A549 (cell line): ENCODE measurements at regions not wholly inside any gene's neighbourhood (a gene's known extent, or its start where the extent isn't known, plus 50 kb on each side); places are given as distances from the start of the nearest gene placed in this dataset.

Experiments used
- ATAC-seq, 2 experiments: fragments of 200-7000 bp in 1 of 2; fragments of >200 bp in 1 of 2; cut with Nextera tagmentation in 1 of 2; cut with Tn5 transposase in 1 of 2; 3 replicates each; pipeline versions ENCODE4 v1.8.0 to v1.9.1; 2018 to 2020; ENCODE audit warnings: mild to moderate bottlenecking in 1 of 2, moderate library complexity in 1 of 2
- CTCF ChIA-PET: fragments of 300-600 bp; sonication (Branson Sonifier 250); formaldehyde crosslinking; extraction: SDS; loops from one replicate; lab custom pipeline; 2021; ENCODE audit warnings: antibody characterized with exemption, inconsistent platforms; lab: Yijun Ruan, JAX
- POLR2A ChIA-PET: fragments of 350-600 bp; formaldehyde crosslinking; extraction: SDS; loops from one replicate; lab custom pipeline; 2021; ENCODE audit warnings: antibody characterized with exemption, inconsistent platforms; lab: Yijun Ruan, JAX
- DNase-seq, 2 experiments: peaks; one replicate each; pipeline versions ENCODE4 v3.0.0 to v3.0.0-alpha.2; 2011 to 2016; ENCODE audit warnings: low read depth in 1 of 2, low spot score in 1 of 2
- FAIRE-seq: peaks from 2 replicates; lab custom pipeline; 2011; peaks lifted over from hg19 to GRCh38; lab: Jason Lieb, UNC
- H3K27ac ChIP-seq, 2 experiments: fragments of >200 bp; sonication (Bioruptor Twin); formaldehyde crosslinking; 3 replicates each; pipeline ENCODE4 v1.5.1; 2016 to 2017
- H3K4me1 ChIP-seq: fragments of >200 bp; sonication (Bioruptor Twin); formaldehyde crosslinking; 3 replicates; pipeline ENCODE4 v1.6.1; 2016
- H3K4me2 ChIP-seq: fragments of >200 bp; sonication (Bioruptor Twin); formaldehyde crosslinking; 3 replicates; pipeline ENCODE4 v1.6.1; 2016
- H3K4me3 ChIP-seq: fragments of >200 bp; sonication (Bioruptor Twin); formaldehyde crosslinking; 3 replicates; pipeline ENCODE4 v1.5.1; 2016
- H3K9me3 ChIP-seq: fragments of >200 bp; sonication (Bioruptor Twin); formaldehyde crosslinking; 3 replicates; pipeline ENCODE4 v1.6.1; 2016
- BHLHE40 ChIP-seq: IDR thresholded peaks from 2 replicates; pipeline ENCODE4 v1.6.1; 2012; ENCODE audit warnings: low read depth, low read length, inconsistent platforms
- CHD4 ChIP-seq: fragments of 200-600 bp; sonication (generic); IDR thresholded peaks from 2 replicates; pipeline ENCODE4 v1.6.1; 2016; ENCODE audit warnings: antibody characterized with exemption, mild to moderate bottlenecking, borderline replicate concordance
- EHF ChIP-seq: fragments of 250-450 bp; sonication (Bioruptor Pico); IDR thresholded peaks from 2 replicates; pipeline ENCODE4 v1.5.0; 2020; ENCODE audit warnings: mild to moderate bottlenecking
- FOSB ChIP-seq: fragments of 250-450 bp; sonication (Bioruptor Pico); IDR thresholded peaks from 2 replicates; pipeline ENCODE4 v1.5.0; 2020; ENCODE audit warnings: mild to moderate bottlenecking, moderate library complexity
- HES2 ChIP-seq: fragments of >200 bp; sonication (Bioruptor Twin); formaldehyde crosslinking; IDR thresholded peaks from 2 replicates; pipeline ENCODE4 v1.6.1; 2016
- HEYL ChIP-seq: fragments of 250-450 bp; sonication (Bioruptor Pico); IDR thresholded peaks from 2 replicates; pipeline ENCODE4 v1.8.0; 2021; ENCODE audit warnings: mild to moderate bottlenecking, moderate library complexity
- HOXB13 ChIP-seq: fragments of 250-450 bp; sonication (Bioruptor Pico); IDR thresholded peaks from 2 replicates; pipeline ENCODE4 v1.5.0; 2020; ENCODE audit warnings: low read depth, mild to moderate bottlenecking, moderate library complexity
- HOXB5 ChIP-seq: fragments of 250-450 bp; sonication (Bioruptor Pico); IDR thresholded peaks from 2 replicates; pipeline ENCODE4 v1.5.0; 2020; ENCODE audit warnings: mild to moderate bottlenecking, moderate library complexity
- JUN ChIP-seq, 2 experiments: fragments of >200 bp; sonication (Bioruptor Twin); formaldehyde crosslinking; IDR thresholded peaks; 2 replicates in 1 of 2; 3 replicates in 1 of 2; pipeline ENCODE4 v1.6.1; 2016 to 2017
- MAFK ChIP-seq: fragments of 450-650 bp; IDR thresholded peaks from 2 replicates; pipeline ENCODE4 v1.6.1; 2014; ENCODE audit not compliant: partially characterized antibody
- NPAS2 ChIP-seq: fragments of 250-450 bp; sonication (Bioruptor Pico); IDR thresholded peaks from 2 replicates; pipeline ENCODE4 v1.8.0; 2022; ENCODE audit warnings: mild to moderate bottlenecking, moderate library complexity, borderline replicate concordance
- NR3C1 ChIP-seq: fragments of >200 bp; sonication (Bioruptor Twin); formaldehyde crosslinking; IDR thresholded peaks from 3 replicates; pipeline ENCODE4 v1.6.1; 2017
- POLR2AphosphoS2 ChIP-seq: conservative IDR thresholded peaks from 2 replicates; pipeline ENCODE4 v1.6.1; 2012; ENCODE audit warnings: low read length, improper control_type of control experiment, inconsistent platforms
- RAD21 ChIP-seq, 2 experiments: fragments of >200 bp in 1 of 2; sonication (Bioruptor Twin) in 1 of 2; formaldehyde crosslinking in 1 of 2; IDR thresholded peaks in 1 of 2; conservative IDR thresholded peaks in 1 of 2; 2 replicates in 1 of 2; 3 replicates in 1 of 2; pipeline ENCODE4 v1.6.1; 2012 to 2018; ENCODE audit warnings: inconsistent platforms in 1 of 2
- RARB ChIP-seq: fragments of 250-450 bp; sonication (Bioruptor Pico); IDR thresholded peaks from 2 replicates; pipeline ENCODE4 v1.8.0; 2021; ENCODE audit warnings: mild to moderate bottlenecking, moderate library complexity
- RCOR1 ChIP-seq: fragments of 150-350 bp; IDR thresholded peaks from 2 replicates; pipeline ENCODE4 v1.6.1; 2014; ENCODE audit warnings: antibody characterized with exemption, low read length, low read depth
- SMC3 ChIP-seq: fragments of >200 bp; sonication (Bioruptor Twin); formaldehyde crosslinking; IDR thresholded peaks from 3 replicates; pipeline ENCODE4 v1.6.1; 2018; ENCODE audit warnings: inconsistent platforms
- TP53 ChIP-seq: fragments of 250-450 bp; sonication (Bioruptor Pico); IDR thresholded peaks from 2 replicates; pipeline ENCODE4 v1.5.0; 2021; ENCODE audit warnings: mild to moderate bottlenecking, moderate library complexity
- USF2 ChIP-seq: fragments of 450-650 bp; IDR thresholded peaks from 2 replicates; pipeline ENCODE4 v1.6.1; 2014; ENCODE audit warnings: antibody characterized with exemption
- ZC3H11A ChIP-seq: fragments of 450-650 bp; IDR thresholded peaks from 2 replicates; pipeline ENCODE4 v1.6.1; 2014; ENCODE audit warnings: antibody characterized with exemption, mild to moderate bottlenecking
- ZNF302 ChIP-seq: fragments of 250-450 bp; sonication (Bioruptor Pico); IDR thresholded peaks from 2 replicates; pipeline ENCODE4 v1.9.0; 2021; ENCODE audit warnings: inconsistent platforms, mild to moderate bottlenecking, moderate library complexity
- WGBS: methylation state at CpG from one replicate; pipeline ENCODE4 v1.1.6; 2017; ENCODE audit errors: missing lambda C conversion rate; 5-methylcytosine and 5-hydroxymethylcytosine counted together
- TF ChIP-seq, protein P1 (sequence below): fragments of 250-450 bp; sonication (Bioruptor Pico); IDR thresholded peaks from 2 replicates; pipeline ENCODE4 v1.5.0; 2020; ENCODE audit warnings: low read depth, mild to moderate bottlenecking, moderate library complexity
- TF ChIP-seq, protein P2 (sequence below): fragments of >200 bp; sonication (Bioruptor Twin); formaldehyde crosslinking; IDR thresholded peaks from 3 replicates; pipeline ENCODE4 v1.6.1; 2016
- TF ChIP-seq, protein P3 (sequence below): fragments of 200-600 bp; sonication (generic); IDR thresholded peaks from 2 replicates; pipeline ENCODE4 v1.6.1; 2016; ENCODE audit warnings: antibody characterized with exemption, mild to moderate bottlenecking, moderate library complexity

DNA sequence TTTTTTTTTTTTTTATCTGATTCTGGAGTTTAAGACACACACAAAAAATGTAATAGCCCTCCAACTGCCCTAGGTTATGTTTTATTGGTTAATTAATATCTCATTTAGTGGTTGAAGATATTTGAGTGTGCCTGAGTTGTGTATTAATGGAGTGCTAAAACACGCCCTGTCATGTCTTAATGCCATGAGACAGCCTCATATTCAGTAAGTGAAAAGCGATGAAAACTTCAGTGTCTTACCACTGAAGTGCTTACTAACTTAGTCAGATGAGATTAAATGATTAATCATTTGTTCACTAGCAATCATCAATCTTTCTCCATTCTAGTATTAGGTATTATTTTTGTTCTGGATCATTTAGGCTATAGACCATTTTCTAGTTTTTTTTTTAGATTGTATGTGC is 544.7 kb upstream of the ROBO2 start:
- Histone ChIP-seq H3K4me1 (no peaks in the 10 kb centered on the region), H3K4me2 (no peak overlapping the region)

GRCh38 chr3:76497636-76498035 is 542.3 kb upstream of the ROBO2 start:
- DNase-seq (no peak), ATAC-seq (no peak)
- POLR2A ChIA-PET: no interaction called here

More for the DNA sequence above, 544.7 kb upstream of the ROBO2 start:
- POLR2A ChIA-PET: no interaction called here
- DNase-seq: no peak
- H3K27ac ChIP-seq: no peak overlapping the region
- H3K9me3 ChIP-seq: no peaks in the 10 kb centered on the region
- CTCF ChIA-PET: no interaction called here
- no peak for FAIRE-seq
- H3K4me3 ChIP-seq: no peak overlapping the region
- no peak for TF ChIP-seq BHLHE40
- TF ChIP-seq EHF (CRISPR knock-in tag): no peak
- no peak for TF ChIP-seq RARB (CRISPR knock-in tag)
- TF ChIP-seq SMC3: no peak
- no peak for TF ChIP-seq USF2
- no peak for TF ChIP-seq POLR2AphosphoS2
- TF ChIP-seq HOXB5: no peak
- no peak for TF ChIP-seq HOXB13 (CRISPR knock-in tag)
- no peak for TF ChIP-seq JUN (IDR thresholded peaks at IDR 0.05)
- no peak for TF ChIP-seq NPAS2
- TF ChIP-seq CHD4: no peak
- TF ChIP-seq HEYL (CRISPR knock-in tag): no peak
- TF ChIP-seq, protein P1, sequence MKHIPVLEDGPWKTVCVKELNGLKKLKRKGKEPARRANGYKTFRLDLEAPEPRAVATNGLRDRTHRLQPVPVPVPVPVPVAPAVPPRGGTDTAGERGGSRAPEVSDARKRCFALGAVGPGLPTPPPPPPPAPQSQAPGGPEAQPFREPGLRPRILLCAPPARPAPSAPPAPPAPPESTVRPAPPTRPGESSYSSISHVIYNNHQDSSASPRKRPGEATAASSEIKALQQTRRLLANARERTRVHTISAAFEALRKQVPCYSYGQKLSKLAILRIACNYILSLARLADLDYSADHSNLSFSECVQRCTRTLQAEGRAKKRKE (CRISPR knock-in tag): no peak
- no peak for TF ChIP-seq ZNF302 (CRISPR knock-in tag)
- no peak for TF ChIP-seq RCOR1
- TF ChIP-seq, all 56 proteins: peak for 0
- no peak for ATAC-seq
- 11% methylated on average over 2 of the region's 2 CpGs for WGBS

More at GRCh38 chr3:76497636-76498035, 542.3 kb upstream of the ROBO2 start:
- Histone ChIP-seq H3K9me3 (no peaks in the 10 kb centered on the region; the same call in 2 of the 3 replicates), H3K4me2 (no peak overlapping the region), H3K4me1 (no peaks in the 10 kb centered on the region), H3K27ac (no peak overlapping the region)
- FAIRE-seq: no peak
- TF ChIP-seq TP53 (no peak), USF2 (no peak), HOXB5 (no peak), RAD21 (conservative IDR thresholded peaks at IDR 0.05 in 1 of 2, IDR thresholded peaks at IDR 0.05 in 1 of 2) (no peak), FOSB (CRISPR knock-in tag) (no peak), NR3C1 (no peak), MAFK (no peak), EHF (CRISPR knock-in tag) (no peak), HES2 (no peak), ZC3H11A (no peak)
- TF ChIP-seq, protein P2, sequence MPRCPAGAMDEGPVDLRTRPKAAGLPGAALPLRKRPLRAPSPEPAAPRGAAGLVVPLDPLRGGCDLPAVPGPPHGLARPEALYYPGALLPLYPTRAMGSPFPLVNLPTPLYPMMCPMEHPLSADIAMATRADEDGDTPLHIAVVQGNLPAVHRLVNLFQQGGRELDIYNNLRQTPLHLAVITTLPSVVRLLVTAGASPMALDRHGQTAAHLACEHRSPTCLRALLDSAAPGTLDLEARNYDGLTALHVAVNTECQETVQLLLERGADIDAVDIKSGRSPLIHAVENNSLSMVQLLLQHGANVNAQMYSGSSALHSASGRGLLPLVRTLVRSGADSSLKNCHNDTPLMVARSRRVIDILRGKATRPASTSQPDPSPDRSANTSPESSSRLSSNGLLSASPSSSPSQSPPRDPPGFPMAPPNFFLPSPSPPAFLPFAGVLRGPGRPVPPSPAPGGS: no peak
- TF ChIP-seq, protein P3, sequence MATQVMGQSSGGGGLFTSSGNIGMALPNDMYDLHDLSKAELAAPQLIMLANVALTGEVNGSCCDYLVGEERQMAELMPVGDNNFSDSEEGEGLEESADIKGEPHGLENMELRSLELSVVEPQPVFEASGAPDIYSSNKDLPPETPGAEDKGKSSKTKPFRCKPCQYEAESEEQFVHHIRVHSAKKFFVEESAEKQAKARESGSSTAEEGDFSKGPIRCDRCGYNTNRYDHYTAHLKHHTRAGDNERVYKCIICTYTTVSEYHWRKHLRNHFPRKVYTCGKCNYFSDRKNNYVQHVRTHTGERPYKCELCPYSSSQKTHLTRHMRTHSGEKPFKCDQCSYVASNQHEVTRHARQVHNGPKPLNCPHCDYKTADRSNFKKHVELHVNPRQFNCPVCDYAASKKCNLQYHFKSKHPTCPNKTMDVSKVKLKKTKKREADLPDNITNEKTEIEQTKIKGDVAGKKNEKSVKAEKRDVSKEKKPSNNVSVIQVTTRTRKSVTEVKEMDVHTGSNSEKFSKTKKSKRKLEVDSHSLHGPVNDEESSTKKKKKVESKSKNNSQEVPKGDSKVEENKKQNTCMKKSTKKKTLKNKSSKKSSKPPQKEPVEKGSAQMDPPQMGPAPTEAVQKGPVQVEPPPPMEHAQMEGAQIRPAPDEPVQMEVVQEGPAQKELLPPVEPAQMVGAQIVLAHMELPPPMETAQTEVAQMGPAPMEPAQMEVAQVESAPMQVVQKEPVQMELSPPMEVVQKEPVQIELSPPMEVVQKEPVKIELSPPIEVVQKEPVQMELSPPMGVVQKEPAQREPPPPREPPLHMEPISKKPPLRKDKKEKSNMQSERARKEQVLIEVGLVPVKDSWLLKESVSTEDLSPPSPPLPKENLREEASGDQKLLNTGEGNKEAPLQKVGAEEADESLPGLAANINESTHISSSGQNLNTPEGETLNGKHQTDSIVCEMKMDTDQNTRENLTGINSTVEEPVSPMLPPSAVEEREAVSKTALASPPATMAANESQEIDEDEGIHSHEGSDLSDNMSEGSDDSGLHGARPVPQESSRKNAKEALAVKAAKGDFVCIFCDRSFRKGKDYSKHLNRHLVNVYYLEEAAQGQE: no peak
- TF ChIP-seq, all 56 proteins: peak for 0
- CTCF ChIA-PET: no interaction called here
- WGBS: 1% methylated on average over 3 of the region's 3 CpGs
- no peak overlapping the region for H3K4me3 ChIP-seq
